GM23338 (cell line): ENCODE measurements at regions not wholly inside any gene's neighbourhood (a gene's known extent, or its start where the extent isn't known, plus 50 kb on each side); places are given as distances from the start of the nearest gene placed in this dataset.

Source experiments
- ATAC-seq: fragments of 200-7000 bp; cut with Tn5 transposase; 3 replicates; pipeline ENCODE4 v1.9.1; 2020
- DNase-seq: peaks from one replicate; pipeline ENCODE4 v3.0.0-alpha.2; 2015; ENCODE audit warnings: low spot score
- H2AFZ ChIP-seq: fragments of 200-600 bp; sonication (generic); 2 replicates; pipeline ENCODE4 v1.8.0; 2016; ENCODE audit warnings: antibody characterized with exemption, mild to moderate bottlenecking, moderate library complexity
- H3F3A ChIP-seq: fragments of 200-600 bp; sonication (generic); replicated peaks from 2 replicates; pipeline ENCODE4 v1.8.0; 2017; ENCODE audit warnings: antibody characterized with exemption, mixed run types, low read depth
- H3K27ac ChIP-seq: fragments of 200-600 bp; sonication (generic); 2 replicates; pipeline ENCODE4 v1.6.1; 2016; ENCODE audit warnings: low read depth
- H3K27me3 ChIP-seq: fragments of 200-600 bp; sonication (generic); 2 replicates; pipeline ENCODE4 v1.8.0; 2016; ENCODE audit warnings: mild to moderate bottlenecking, mixed run types, moderate library complexity; ENCODE audit not compliant: insufficient read depth
- H3K36me3 ChIP-seq: fragments of 200-600 bp; sonication (generic); 2 replicates; pipeline ENCODE4 v1.8.0; 2016; ENCODE audit warnings: mild to moderate bottlenecking; ENCODE audit not compliant: insufficient read depth
- H3K4me1 ChIP-seq: fragments of 200-600 bp; sonication (generic); 2 replicates; pipeline ENCODE4 v1.8.0; 2016; ENCODE audit warnings: mild to moderate bottlenecking, moderate library complexity; ENCODE audit not compliant: insufficient read depth
- H3K4me2 ChIP-seq: fragments of 200-600 bp; sonication (generic); 2 replicates; pipeline ENCODE4 v1.7.1; 2017; ENCODE audit warnings: mixed run types
- H3K4me3 ChIP-seq: fragments of 200-600 bp; sonication (generic); 2 replicates; pipeline ENCODE4 v1.6.1; 2016; ENCODE audit warnings: mixed run types
- H3K79me2 ChIP-seq: fragments of 200-600 bp; sonication (generic); replicated peaks from 2 replicates; pipeline ENCODE4 v1.8.0; 2017; ENCODE audit warnings: mild to moderate bottlenecking; ENCODE audit not compliant: insufficient read depth
- H3K9me2 ChIP-seq: fragments of 200-600 bp; sonication (generic); 2 replicates; pipeline ENCODE4 v1.8.0; 2017; ENCODE audit not compliant: insufficient read depth
- H4K20me1 ChIP-seq: fragments of 200-600 bp; sonication (generic); replicated peaks from 2 replicates; pipeline ENCODE4 v1.8.0; 2017; ENCODE audit warnings: mild to moderate bottlenecking; ENCODE audit not compliant: insufficient read depth
- H3K27ac Mint-ChIP-seq: 2 replicates; pipeline ENCODE4 v1.8.0; 2020; ENCODE audit warnings: inconsistent platforms, mild to moderate bottlenecking, moderate library complexity, mixed read lengths
- H3K27me3 Mint-ChIP-seq: 3 replicates; pipeline ENCODE4 v1.8.0; 2022; ENCODE audit warnings: low read depth, mild to moderate bottlenecking, moderate library complexity, mixed read lengths, inconsistent platforms; ENCODE audit not compliant: insufficient read depth, poor library complexity
- H3K36me3 Mint-ChIP-seq: 3 replicates; pipeline ENCODE4 v1.8.0; 2021; ENCODE audit warnings: low read depth, mild to moderate bottlenecking, inconsistent platforms, moderate library complexity, mixed read lengths
- H3K4me1 Mint-ChIP-seq: 3 replicates; pipeline ENCODE4 v1.8.0; 2020; ENCODE audit warnings: mild to moderate bottlenecking, inconsistent platforms, mixed read lengths
- H3K4me3 Mint-ChIP-seq: 3 replicates; pipeline ENCODE4 v1.8.0; 2021; ENCODE audit warnings: moderate library complexity, mild to moderate bottlenecking, inconsistent platforms, mixed read lengths
- H3K9me3 Mint-ChIP-seq: 3 replicates; pipeline ENCODE4 v1.8.0; 2020; ENCODE audit warnings: moderate library complexity, mild to moderate bottlenecking, inconsistent platforms, mixed read lengths
- CREB1 ChIP-seq: fragments of 250-450 bp; sonication (Bioruptor Pico); IDR thresholded peaks from 2 replicates; pipeline ENCODE4 v1.5.0; 2020; ENCODE audit warnings: low read depth, mild to moderate bottlenecking, moderate library complexity
- CTCF ChIP-seq, 2 experiments: fragments of 200-600 bp in 1 of 2; sonication (generic) in 1 of 2; conservative IDR thresholded peaks; 2 replicates each; pipeline versions ENCODE4 v1.5.1 to v1.6.1; 2016 to 2017; ENCODE audit warnings: antibody characterized with exemption in 2 of 2, low read depth in 2 of 2, mild to moderate bottlenecking in 2 of 2, moderate library complexity in 1 of 2
- ETS1 ChIP-seq: IDR thresholded peaks from 2 replicates; pipeline ENCODE4 v1.6.1; 2016; ENCODE audit warnings: antibody characterized with exemption
- EZH2 ChIP-seq: fragments of 200-600 bp; sonication (generic); IDR thresholded peaks from one replicate; pipeline ENCODE4 v1.8.0; 2017; ENCODE audit warnings: antibody characterized with exemption, mild to moderate bottlenecking, low read depth; ENCODE audit not compliant: unreplicated experiment
- EZH2phosphoT487 ChIP-seq: fragments of 200-600 bp; sonication (generic); IDR thresholded peaks from one replicate; pipeline ENCODE4 v1.8.1; 2018; ENCODE audit warnings: antibody characterized with exemption; ENCODE audit not compliant: unreplicated experiment
- JUNB ChIP-seq: IDR thresholded peaks from one replicate; pipeline ENCODE4 v1.6.1; 2016; ENCODE audit warnings: antibody characterized with exemption; ENCODE audit not compliant: unreplicated experiment
- NANOG ChIP-seq: IDR thresholded peaks from 2 replicates; pipeline ENCODE4 v1.6.1; 2016; ENCODE audit warnings: antibody characterized with exemption, borderline replicate concordance
- POLR2AphosphoS5 ChIP-seq: IDR thresholded peaks from 2 replicates; pipeline ENCODE4 v1.6.1; 2016; ENCODE audit warnings: antibody characterized with exemption, low read depth
- STAT1 ChIP-seq: IDR thresholded peaks from one replicate; pipeline ENCODE4 v1.6.1; 2016; ENCODE audit warnings: antibody characterized with exemption; ENCODE audit not compliant: unreplicated experiment
- ZNF114 ChIP-seq: fragments of 250-450 bp; sonication (Bioruptor Pico); IDR thresholded peaks from 2 replicates; pipeline ENCODE4 v1.5.0; 2020; ENCODE audit warnings: mild to moderate bottlenecking, moderate library complexity
- ZNF331 ChIP-seq: fragments of 250-450 bp; sonication (Bioruptor Pico); IDR thresholded peaks from 2 replicates; pipeline ENCODE4 v1.5.0; 2020; ENCODE audit warnings: low read depth, mild to moderate bottlenecking, moderate library complexity
- TF ChIP-seq, protein P1 (sequence below): IDR thresholded peaks from one replicate; pipeline ENCODE4 v1.6.1; 2018; ENCODE audit warnings: antibody characterized with exemption; ENCODE audit not compliant: unreplicated experiment
- TF ChIP-seq, protein P2 (sequence below): fragments of 250-450 bp; sonication (Bioruptor Pico); IDR thresholded peaks from 2 replicates; pipeline ENCODE4 v1.5.0; 2020; ENCODE audit warnings: mild to moderate bottlenecking, moderate library complexity

DNA sequence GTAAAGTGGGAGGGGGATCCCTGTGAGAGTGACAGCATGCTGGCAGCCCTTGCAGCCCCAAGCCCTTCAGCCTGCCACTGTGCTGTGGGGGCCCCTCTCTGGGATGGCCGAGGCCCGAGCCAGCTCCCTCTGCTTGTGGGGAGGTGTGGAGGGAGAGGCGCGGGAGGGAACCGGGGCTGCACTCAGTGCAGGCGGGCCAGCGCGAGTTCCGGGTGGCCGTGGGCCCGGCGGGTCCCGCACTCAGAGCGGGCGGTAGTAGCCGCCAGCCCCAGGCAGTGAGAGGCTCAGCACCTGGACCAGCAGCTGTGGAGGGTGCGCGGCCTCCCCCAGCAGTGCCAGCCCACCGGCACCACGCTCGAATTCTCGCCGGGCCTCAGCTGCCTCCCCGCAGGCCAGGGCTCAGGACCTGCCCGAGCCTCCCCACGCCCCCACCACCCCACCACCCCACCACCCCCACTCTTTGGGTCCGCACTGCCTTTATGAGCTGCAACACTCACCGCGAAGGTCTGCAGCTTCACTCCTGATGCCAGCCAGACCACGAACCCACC is 208.1 kb downstream of the CDH19 start:
- ATAC-seq (no peak), DNase-seq (no peak)
- Histone ChIP-seq H3F3A (no peaks in the 10 kb centered on the region), H3K36me3 (peaks cover 9% of the 10 kb centered on the region), H3K4me3 (no peak overlapping the region), H2AFZ (no peak overlapping the region), H3K27ac (no peak overlapping the region), H3K4me2 (no peak overlapping the region), H3K27me3 (no peaks in the 10 kb centered on the region), H3K4me1 (no peaks in the 10 kb centered on the region), H3K79me2 (no peaks in the 10 kb centered on the region), H4K20me1 (no peaks in the 10 kb centered on the region), H3K9me2 (no peaks in the 10 kb centered on the region)
- H3K27ac Mint-ChIP-seq = no peak overlapping the region
- no peak overlapping the region for H3K4me3 Mint-ChIP-seq
- peaks cover 36% of the 10 kb centered on the region for H3K9me3 Mint-ChIP-seq
- no peak for TF ChIP-seq POLR2AphosphoS5
- no peak for TF ChIP-seq ETS1
- TF ChIP-seq STAT1 = no peak
- TF ChIP-seq, protein P1, sequence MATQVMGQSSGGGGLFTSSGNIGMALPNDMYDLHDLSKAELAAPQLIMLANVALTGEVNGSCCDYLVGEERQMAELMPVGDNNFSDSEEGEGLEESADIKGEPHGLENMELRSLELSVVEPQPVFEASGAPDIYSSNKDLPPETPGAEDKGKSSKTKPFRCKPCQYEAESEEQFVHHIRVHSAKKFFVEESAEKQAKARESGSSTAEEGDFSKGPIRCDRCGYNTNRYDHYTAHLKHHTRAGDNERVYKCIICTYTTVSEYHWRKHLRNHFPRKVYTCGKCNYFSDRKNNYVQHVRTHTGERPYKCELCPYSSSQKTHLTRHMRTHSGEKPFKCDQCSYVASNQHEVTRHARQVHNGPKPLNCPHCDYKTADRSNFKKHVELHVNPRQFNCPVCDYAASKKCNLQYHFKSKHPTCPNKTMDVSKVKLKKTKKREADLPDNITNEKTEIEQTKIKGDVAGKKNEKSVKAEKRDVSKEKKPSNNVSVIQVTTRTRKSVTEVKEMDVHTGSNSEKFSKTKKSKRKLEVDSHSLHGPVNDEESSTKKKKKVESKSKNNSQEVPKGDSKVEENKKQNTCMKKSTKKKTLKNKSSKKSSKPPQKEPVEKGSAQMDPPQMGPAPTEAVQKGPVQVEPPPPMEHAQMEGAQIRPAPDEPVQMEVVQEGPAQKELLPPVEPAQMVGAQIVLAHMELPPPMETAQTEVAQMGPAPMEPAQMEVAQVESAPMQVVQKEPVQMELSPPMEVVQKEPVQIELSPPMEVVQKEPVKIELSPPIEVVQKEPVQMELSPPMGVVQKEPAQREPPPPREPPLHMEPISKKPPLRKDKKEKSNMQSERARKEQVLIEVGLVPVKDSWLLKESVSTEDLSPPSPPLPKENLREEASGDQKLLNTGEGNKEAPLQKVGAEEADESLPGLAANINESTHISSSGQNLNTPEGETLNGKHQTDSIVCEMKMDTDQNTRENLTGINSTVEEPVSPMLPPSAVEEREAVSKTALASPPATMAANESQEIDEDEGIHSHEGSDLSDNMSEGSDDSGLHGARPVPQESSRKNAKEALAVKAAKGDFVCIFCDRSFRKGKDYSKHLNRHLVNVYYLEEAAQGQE = no peak
- TF ChIP-seq ZNF114 = no peak
- TF ChIP-seq, protein P2, sequence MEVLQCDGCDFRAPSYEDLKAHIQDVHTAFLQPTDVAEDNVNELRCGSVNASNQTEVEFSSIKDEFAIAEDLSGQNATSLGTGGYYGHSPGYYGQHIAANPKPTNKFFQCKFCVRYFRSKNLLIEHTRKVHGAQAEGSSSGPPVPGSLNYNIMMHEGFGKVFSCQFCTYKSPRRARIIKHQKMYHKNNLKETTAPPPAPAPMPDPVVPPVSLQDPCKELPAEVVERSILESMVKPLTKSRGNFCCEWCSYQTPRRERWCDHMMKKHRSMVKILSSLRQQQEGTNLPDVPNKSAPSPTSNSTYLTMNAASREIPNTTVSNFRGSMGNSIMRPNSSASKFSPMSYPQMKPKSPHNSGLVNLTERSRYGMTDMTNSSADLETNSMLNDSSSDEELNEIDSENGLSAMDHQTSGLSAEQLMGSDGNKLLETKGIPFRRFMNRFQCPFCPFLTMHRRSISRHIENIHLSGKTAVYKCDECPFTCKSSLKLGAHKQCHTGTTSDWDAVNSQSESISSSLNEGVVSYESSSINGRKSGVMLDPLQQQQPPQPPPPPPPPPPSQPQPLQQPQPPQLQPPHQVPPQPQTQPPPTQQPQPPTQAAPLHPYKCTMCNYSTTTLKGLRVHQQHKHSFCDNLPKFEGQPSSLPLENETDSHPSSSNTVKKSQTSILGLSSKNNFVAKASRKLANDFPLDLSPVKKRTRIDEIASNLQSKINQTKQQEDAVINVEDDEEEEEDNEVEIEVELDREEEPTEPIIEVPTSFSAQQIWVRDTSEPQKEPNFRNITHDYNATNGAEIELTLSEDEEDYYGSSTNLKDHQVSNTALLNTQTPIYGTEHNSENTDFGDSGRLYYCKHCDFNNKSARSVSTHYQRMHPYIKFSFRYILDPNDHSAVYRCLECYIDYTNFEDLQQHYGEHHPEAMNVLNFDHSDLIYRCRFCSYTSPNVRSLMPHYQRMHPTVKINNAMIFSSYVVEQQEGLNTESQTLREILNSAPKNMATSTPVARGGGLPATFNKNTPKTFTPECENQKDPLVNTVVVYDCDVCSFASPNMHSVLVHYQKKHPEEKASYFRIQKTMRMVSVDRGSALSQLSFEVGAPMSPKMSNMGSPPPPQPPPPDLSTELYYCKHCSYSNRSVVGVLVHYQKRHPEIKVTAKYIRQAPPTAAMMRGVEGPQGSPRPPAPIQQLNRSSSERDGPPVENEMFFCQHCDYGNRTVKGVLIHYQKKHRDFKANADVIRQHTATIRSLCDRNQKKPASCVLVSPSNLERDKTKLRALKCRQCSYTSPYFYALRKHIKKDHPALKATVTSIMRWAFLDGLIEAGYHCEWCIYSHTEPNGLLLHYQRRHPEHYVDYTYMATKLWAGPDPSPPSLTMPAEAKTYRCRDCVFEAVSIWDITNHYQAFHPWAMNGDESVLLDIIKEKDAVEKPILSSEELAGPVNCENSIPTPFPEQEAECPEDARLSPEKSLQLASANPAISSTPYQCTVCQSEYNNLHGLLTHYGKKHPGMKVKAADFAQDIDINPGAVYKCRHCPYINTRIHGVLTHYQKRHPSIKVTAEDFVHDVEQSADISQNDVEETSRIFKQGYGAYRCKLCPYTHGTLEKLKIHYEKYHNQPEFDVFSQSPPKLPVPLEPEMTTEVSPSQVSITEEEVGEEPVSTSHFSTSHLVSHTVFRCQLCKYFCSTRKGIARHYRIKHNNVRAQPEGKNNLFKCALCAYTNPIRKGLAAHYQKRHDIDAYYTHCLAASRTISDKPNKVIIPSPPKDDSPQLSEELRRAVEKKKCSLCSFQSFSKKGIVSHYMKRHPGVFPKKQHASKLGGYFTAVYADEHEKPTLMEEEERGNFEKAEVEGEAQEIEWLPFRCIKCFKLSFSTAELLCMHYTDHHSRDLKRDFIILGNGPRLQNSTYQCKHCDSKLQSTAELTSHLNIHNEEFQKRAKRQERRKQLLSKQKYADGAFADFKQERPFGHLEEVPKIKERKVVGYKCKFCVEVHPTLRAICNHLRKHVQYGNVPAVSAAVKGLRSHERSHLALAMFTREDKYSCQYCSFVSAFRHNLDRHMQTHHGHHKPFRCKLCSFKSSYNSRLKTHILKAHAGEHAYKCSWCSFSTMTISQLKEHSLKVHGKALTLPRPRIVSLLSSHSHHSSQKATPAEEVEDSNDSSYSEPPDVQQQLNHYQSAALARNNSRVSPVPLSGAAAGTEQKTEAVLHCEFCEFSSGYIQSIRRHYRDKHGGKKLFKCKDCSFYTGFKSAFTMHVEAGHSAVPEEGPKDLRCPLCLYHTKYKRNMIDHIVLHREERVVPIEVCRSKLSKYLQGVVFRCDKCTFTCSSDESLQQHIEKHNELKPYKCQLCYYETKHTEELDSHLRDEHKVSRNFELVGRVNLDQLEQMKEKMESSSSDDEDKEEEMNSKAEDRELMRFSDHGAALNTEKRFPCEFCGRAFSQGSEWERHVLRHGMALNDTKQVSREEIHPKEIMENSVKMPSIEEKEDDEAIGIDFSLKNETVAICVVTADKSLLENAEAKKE (CRISPR knock-in tag) = no peak
- TF ChIP-seq ZNF331 = no peak
- no peak for TF ChIP-seq EZH2phosphoT487
- no peak for TF ChIP-seq CTCF (conservative IDR thresholded peaks at IDR 0.05; ENCODE audit: low read depth in 2 of 2)
- TF ChIP-seq NANOG = no peak
- no peak for TF ChIP-seq JUNB
- TF ChIP-seq CREB1 (CRISPR knock-in tag) = no peak
- TF ChIP-seq EZH2 = no peak
- no peaks in the 10 kb centered on the region for H3K4me1 Mint-ChIP-seq
- peaks cover 5% of the 10 kb centered on the region for H3K27me3 Mint-ChIP-seq
- H3K36me3 Mint-ChIP-seq = peaks cover 28% of the 10 kb centered on the region
